ENCODE measurements at regions not wholly inside any gene's neighbourhood (a gene's known extent, or its start where the extent isn't known, plus 50 kb on each side); places are given as distances from the start of the nearest gene placed in this dataset.
A peak's percentile ranks its signal among the peaks of the same experiment; 100 is the strongest.
"Not testable (repeated sequence)": the region's sequence is repeated elsewhere in the genome, so short reads cannot be mapped to it uniquely, and the experiment has no call there.

- DNase-seq: no peak
Measured at GRCh38 chr16:27600381-27600780, 50.4 kb downstream of the KATNIP start.

DNA sequence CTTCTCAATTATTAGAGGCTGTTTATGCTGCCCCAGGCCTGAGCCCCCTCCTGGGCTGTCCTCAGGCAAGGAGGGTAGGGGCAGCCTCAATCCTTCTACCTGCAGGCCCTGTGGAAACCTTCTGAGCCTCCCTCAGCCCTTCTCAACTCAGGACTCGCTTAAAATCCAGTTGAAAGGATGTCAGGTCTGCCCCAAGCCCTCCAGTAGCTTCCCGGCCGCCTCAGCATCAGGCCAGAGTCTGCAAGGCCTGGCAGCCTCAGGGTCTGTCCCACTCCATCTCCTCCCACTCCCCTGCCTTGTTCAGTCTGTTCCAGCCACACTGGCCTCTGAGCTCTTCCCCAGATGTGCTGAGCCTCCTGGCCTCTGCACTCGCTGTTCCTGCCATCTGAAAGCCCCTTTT is 52.2 kb downstream of the KATNIP start:
- no peak for DNase-seq

DNA sequence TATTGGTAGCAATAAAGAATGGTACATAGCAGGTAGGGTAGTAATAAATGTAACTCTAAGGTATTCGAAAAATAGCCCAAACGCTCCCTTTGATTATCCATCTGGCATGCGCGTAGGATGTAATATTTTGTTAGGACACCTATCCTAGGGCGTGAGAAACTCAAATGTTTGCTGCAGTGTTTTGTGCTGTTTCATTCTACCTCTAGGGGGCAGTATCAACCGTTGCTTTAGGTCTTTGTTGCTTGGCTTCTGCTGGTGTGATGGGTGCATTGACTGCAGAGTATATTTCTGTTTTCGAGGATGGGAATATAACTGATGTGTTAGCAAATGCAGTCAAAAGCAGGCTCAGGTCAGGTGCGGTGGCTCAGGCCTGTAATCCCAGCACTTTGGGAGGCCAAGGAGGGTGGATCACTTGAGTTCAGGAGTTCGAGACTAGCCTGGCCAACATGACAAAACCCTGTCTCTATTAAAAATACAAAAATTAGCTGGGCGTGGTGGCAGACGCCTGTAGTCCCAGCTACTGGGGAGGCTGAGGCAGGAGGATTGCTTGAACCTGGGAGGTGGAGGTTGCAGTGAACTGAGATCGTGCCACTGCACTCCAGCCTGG is 55.7 kb downstream of the KATNIP start:
- DNase-seq: peak in 1 of 5 donors; percentile 25

- DNase-seq: no peak
Measured at GRCh38 chr16:27611340-27611739, 61.4 kb downstream of the KATNIP start.

DNA sequence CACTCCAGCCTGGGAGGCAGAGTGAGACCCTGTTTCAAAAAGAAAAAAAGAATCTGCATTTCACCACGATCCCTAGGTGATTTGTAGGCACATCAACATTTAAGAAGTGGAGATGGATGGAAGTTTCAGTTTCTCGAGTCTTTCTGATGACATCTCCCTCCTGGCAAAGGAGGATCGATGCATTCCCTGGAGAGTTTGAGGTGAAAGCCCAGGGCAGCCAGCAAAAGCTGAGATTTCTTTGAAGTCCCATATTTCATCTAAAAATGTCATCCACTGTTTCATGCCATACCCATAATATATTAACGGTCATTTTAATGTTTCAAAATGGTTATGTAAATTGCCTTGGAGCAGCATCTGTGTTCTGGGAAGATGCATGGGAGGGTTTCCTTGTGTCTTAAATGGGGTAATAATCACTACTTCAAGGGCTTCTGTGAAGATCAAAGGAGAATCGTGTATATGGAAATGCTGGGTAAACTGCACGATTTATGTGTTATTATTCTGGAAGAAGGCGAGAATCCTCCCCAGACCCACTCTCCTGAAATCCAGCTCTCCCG is 63.4 kb downstream of the KATNIP start:
- DNase-seq: no peak

- DNase-seq: no peak
Measured at GRCh38 chr16:27617665-27618064, 67.7 kb downstream of the KATNIP start.

GRCh38 chr16:27618165-27618564 is 68.2 kb downstream of the KATNIP start:
- DNase-seq: no peak

GRCh38 chr16:27618606-27619327 is 68.8 kb downstream of the KATNIP start:
- DNase-seq: no peak

GRCh38 chr16:27620541-27620940 is 70.6 kb downstream of the KATNIP start:
- DNase-seq: no peak

- DNase-seq: no peak
Measured at GRCh38 chr16:27624154-27625049, 74.5 kb downstream of the KATNIP start.

DNA sequence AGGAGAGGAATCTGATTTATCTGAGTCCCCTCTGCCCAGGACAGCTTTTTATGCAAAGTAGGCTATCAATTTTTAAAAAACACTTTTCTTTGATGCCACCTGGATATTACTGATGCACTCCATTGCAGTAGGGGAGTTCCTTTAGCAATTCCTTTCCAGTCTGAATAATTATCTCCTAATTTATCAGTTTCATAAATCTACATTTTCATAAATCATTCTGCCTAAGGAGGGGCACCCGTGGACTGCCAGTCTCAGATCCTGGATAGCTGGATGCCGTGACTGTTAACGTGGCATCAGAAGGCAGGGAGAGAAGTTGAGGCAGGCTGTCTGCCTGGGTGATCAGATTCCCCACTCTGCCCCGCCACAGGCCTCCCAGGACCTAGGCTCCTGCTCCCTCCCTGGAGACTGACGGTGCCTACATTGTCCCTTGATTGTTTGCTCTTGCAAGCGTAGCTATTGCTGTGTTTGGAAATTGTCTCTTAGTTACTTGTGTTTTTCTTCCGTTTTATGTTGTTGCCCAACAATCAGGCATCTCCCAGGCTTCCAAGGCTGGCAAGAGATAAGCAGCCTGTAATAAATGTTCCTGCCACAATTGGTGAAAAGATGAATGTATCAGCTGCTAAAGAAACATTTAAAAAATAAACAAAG is 75.2 kb downstream of the KATNIP start:
- DNase-seq: no peak

GRCh38 chr16:27627136-27627535 is 77.2 kb downstream of the KATNIP start:
- no peak for DNase-seq

GRCh38 chr16:27628241-27628942 is 78.4 kb downstream of the KATNIP start:
- DNase-seq: no peak

GRCh38 chr16:27628943-27629462 is 79.1 kb downstream of the KATNIP start:
- not testable (repeated sequence) for DNase-seq

DNA sequence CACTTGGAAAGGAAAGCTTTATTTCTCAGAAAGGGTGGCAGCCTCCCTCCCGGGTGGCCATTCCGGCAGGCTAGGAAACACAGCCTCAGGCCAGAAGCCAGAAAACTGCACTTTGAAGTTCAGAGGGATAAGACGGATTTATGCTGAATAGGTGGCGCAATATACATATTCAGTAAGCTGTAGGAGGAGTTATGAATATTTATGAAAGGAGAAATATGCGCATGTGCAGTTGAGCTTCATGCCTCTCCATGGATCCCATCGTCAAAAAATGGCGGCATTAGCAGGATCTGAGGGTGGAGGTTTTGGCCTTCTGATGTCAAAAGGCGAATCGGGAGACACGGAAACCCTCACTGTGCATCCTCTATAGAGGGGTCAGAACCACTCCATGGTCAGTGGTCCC is 82.3 kb downstream of the KATNIP start:
- DNase-seq: no peak

- no peak for DNase-seq
Measured at GRCh38 chr16:27633221-27633620, 83.3 kb downstream of the KATNIP start.

DNA sequence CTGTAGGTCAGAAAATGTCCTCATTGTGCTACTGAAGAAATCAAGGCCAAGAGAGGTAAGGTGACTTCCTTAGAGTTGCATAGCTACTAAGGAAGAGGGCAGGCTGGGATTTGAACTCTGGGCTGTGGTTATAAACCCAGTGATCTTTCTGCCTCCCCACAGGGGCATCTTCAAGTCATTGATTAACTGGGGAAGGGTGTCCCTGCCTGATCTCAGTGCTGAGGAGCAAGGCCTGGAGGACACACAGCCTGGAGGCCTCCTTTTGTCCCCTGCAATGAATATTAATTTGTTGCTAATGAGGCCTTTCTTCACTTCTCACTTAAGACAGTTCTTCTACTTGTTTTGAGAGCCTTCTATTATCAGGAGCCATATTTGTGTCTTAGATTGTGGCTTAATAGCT is 83.8 kb downstream of the KATNIP start:
- no peak for DNase-seq

GRCh38 chr16:27634779-27635178 is 84.8 kb downstream of the KATNIP start:
- DNase-seq: no peak

DNA sequence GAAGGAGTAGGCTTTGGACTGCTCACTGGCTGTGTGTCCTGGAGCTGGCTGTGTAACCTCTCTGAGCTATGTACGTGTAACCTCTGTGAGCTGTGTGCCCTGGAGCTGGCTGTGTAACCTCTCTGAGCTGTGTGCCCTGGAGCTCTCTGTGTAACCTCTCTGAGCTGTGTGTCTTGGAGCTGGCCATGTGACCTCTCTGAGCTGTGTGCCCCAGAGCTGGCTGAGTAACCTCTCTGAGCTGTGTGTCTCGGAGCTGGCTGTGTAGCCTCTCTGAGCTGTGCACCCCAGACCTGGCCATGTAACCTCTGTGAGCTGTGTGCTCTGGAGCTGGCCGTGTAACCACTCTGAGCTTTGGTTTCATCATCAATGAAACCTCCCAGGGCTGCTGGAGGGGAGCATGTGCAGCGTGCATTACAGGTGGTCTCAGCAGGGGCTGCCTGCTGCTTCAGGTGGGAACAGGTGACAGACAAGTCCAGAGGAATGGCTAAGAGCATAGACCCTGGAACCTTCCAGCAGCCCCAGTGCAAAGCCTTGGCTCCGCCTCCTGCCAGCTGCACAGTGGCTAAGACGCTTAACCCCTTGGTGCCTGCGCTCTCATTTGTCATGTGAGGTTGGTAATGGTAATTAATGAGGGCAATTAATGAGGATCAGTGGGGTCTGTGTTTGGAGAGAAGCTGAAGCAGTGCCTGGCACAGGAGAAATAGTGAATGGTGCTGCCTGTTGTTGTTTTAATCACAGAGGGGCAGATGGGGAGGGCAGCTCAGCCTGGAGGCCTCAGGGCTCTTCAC is 86.7 kb downstream of the KATNIP start:
- no peak for DNase-seq

DNA sequence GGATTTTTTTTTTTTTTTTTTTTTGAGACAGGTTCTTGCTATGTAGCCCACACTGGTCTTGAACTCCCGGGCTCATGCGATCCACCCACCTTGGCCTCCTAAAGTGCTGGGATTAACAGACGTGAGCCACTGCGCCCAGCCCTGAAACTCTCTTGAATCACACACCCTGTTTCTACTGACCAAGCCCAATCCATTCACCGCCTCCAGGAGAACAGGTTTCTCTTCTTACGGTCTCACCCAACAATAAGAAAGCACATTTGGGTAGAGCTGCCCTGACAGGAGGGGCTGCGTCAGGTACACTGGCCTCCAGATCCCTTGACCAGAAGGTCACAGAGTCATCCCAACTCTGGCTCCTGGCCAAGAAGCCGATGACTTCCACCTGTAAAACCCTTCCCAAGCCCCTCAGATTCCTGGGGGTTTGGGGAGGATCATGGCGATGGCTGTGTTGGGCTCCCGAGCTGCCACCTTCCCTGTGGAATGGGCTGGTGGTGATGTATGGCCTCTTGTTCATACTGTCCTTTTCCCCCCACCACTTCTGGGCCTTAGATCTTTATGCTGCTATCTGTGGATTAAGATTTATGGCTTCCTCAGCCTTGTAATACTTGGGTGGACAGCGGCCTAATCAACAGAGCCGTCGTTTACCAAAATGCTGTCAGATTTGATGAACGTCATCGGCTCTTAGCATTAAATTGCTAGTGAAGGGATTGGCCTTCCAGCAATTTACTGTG is 89.1 kb downstream of the KATNIP start:
- no peak for DNase-seq

Measured in T-helper 1 cell (primary cell).